ENCODE measurements at regions not wholly inside any gene's neighbourhood (a gene's known extent, or its start where the extent isn't known, plus 50 kb on each side); places are given as distances from the start of the nearest gene placed in this dataset.
"Not testable (repeated sequence)": the region's sequence is repeated elsewhere in the genome, so short reads cannot be mapped to it uniquely, and the experiment has no call there.

GRCh38 chr10:36465604-36466379 lies 659.6 kb upstream of the ANKRD30A start:
- H3K9me3 ChIP-seq (ENCODE audit: control insufficient read depth in 2 of 2, low read length in 2 of 2), result no peaks in the 10 kb centered on the region
- no peaks in the 10 kb centered on the region for H3K27me3 Mint-ChIP-seq
- DNase-seq (no peak), ATAC-seq (ENCODE audit: low read depth in 2 of 2) (no peak)
- no peaks in the 10 kb centered on the region for H3K27me3 ChIP-seq (ENCODE audit: control insufficient read depth, insufficient read depth, low read length)
- H3K4me3 ChIP-seq (ENCODE audit: low read depth, low read length), result no peak overlapping the region
- H3K4me1 ChIP-seq (ENCODE audit: control insufficient read depth, insufficient read depth, low read length, poor library complexity, severe bottlenecking), result no peaks in the 10 kb centered on the region
- H3K4me1 Mint-ChIP-seq, result no peaks in the 10 kb centered on the region
- H3K36me3 Mint-ChIP-seq, result no peaks in the 10 kb centered on the region
- H3K9me3 Mint-ChIP-seq, result peaks cover 2 to 17% (median 11%) of the 10 kb centered on the region in 7 donors
- no peak overlapping the region for H3K27ac ChIP-seq (ENCODE audit: insufficient read depth, low read length, poor library complexity, severe bottlenecking)
- H3K27ac Mint-ChIP-seq, result no peak overlapping the region
- H3K4me3 Mint-ChIP-seq, result no peak overlapping the region
- H3K36me3 ChIP-seq (ENCODE audit: control insufficient read depth, insufficient read depth, low read length), result no peaks in the 10 kb centered on the region

DNA sequence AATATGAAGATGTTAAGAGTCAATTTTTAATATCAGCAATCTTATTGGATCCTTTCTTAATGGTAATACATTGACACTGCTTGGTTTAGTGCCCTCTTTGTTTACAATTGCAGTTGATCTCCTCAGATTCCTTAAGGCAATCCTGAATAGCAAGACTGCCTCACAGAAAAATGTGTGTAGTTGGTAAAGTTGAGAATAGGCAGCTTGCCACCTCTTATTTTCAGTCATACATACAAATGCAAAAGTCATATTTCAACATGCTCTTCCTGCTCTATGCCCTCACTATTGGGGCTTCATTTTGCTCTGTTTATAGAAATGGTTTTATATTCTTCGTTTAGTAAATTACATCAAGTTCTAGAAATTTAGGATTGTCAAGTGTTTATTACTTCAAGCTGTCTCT lies 661.1 kb upstream of the ANKRD30A start:
- H3K27ac Mint-ChIP-seq, result no peak overlapping the region
- Histone ChIP-seq H3K27ac (ENCODE audit: insufficient read depth, low read length, poor library complexity, severe bottlenecking) (no peak overlapping the region), H3K9me3 (ENCODE audit: control insufficient read depth in 2 of 2, low read length in 2 of 2) (no peaks in the 10 kb centered on the region), H3K36me3 (ENCODE audit: control insufficient read depth, insufficient read depth, low read length) (no peaks in the 10 kb centered on the region), H3K27me3 (ENCODE audit: control insufficient read depth, insufficient read depth, low read length) (no peaks in the 10 kb centered on the region), H3K4me1 (ENCODE audit: control insufficient read depth, insufficient read depth, low read length, poor library complexity, severe bottlenecking) (no peaks in the 10 kb centered on the region), H3K4me3 (ENCODE audit: low read depth, low read length) (no peak overlapping the region)
- no peak overlapping the region for H3K4me3 Mint-ChIP-seq
- DNase-seq (no peak), ATAC-seq (ENCODE audit: low read depth in 2 of 2) (no peak)
- no peaks in the 10 kb centered on the region for H3K36me3 Mint-ChIP-seq
- no peaks in the 10 kb centered on the region for H3K4me1 Mint-ChIP-seq
- H3K9me3 Mint-ChIP-seq, result peaks cover 2 to 17% (median 9%) of the 10 kb centered on the region in 7 donors
- no peaks in the 10 kb centered on the region for H3K27me3 Mint-ChIP-seq

DNA sequence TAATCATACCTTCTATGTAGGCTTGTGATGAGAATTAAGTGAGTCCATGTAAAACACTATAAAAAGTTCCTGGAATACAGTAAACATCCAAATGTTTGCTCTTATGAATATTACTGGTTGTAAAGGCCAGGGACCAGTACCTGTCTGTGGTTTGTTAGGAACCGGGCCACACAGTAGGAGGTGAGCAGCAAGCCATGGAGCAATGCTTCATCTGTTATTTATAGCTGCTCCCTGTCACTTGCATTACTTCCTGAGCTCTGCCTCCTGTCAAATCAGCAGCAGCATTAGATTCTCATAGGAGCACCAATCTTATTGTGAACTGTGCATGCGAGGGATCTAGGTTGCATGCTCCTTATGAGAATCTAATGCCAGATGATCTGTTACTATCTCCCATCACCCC lies 662.0 kb upstream of the ANKRD30A start:
- Histone ChIP-seq H3K4me3 (ENCODE audit: low read depth, low read length) (no peak overlapping the region), H3K36me3 (ENCODE audit: control insufficient read depth, insufficient read depth, low read length) (no peaks in the 10 kb centered on the region), H3K4me1 (ENCODE audit: control insufficient read depth, insufficient read depth, low read length, poor library complexity, severe bottlenecking) (no peaks in the 10 kb centered on the region), H3K27me3 (ENCODE audit: control insufficient read depth, insufficient read depth, low read length) (no peaks in the 10 kb centered on the region), H3K27ac (ENCODE audit: insufficient read depth, low read length, poor library complexity, severe bottlenecking) (no peak overlapping the region), H3K9me3 (ENCODE audit: control insufficient read depth in 2 of 2, low read length in 2 of 2) (peaks cover 0 to under 1% of the 10 kb centered on the region in 2 experiments)
- Mint-ChIP-seq H3K4me3 (no peak overlapping the region), H3K36me3 (no peaks in the 10 kb centered on the region), H3K9me3 (peaks cover 2 to 21% (median 9%) of the 10 kb centered on the region in 7 donors), H3K27ac (no peak overlapping the region), H3K27me3 (no peaks in the 10 kb centered on the region), H3K4me1 (no peaks in the 10 kb centered on the region)
- ATAC-seq (ENCODE audit: low read depth in 2 of 2), result no peak
- DNase-seq, result no peak

GRCh38 chr10:36462194-36462593 lies 663.2 kb upstream of the ANKRD30A start:
- no peaks in the 10 kb centered on the region for H3K27me3 ChIP-seq (ENCODE audit: control insufficient read depth, insufficient read depth, low read length)
- H3K4me3 Mint-ChIP-seq, result no peak overlapping the region

DNA sequence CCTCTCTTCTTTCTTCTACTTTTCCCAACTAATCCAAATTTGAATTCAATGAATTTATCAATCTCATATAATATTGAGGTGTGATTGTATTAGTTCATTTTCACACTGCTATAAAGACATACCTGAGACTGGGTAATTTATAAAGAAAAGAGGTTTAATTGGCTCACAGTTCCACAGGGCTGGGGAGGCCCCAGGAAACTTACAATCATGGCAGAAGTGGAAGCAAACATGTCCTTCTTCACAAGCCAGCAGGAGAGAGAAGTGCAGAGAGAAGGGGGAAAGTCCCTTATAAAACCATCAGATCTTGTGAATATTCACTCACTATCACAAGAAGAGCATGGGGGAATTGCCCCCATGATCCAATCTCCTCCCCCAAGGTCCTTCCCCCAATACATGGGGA lies 667.0 kb upstream of the ANKRD30A start:
- H3K27me3 ChIP-seq (ENCODE audit: control insufficient read depth, insufficient read depth, low read length); H3K4me3 ChIP-seq (ENCODE audit: low read depth, low read length); H3K4me3 Mint-ChIP-seq; H3K9me3 ChIP-seq (ENCODE audit: control insufficient read depth in 2 of 2, low read length in 2 of 2); ATAC-seq (ENCODE audit: low read depth in 2 of 2); H3K4me1 Mint-ChIP-seq; DNase-seq; H3K27ac ChIP-seq (ENCODE audit: insufficient read depth, low read length, poor library complexity, severe bottlenecking); H3K36me3 Mint-ChIP-seq; H3K36me3 ChIP-seq (ENCODE audit: control insufficient read depth, insufficient read depth, low read length); H3K27me3 Mint-ChIP-seq; H3K27ac Mint-ChIP-seq; H3K4me1 ChIP-seq (ENCODE audit: control insufficient read depth, insufficient read depth, low read length, poor library complexity, severe bottlenecking): not testable (repeated sequence)
- peaks cover 4 to 29% (median 12%) of the 10 kb centered on the region in 7 donors for H3K9me3 Mint-ChIP-seq

More at GRCh38 chr10:36462194-36462593, 663.2 kb upstream of the ANKRD30A start:
- H3K4me1 Mint-ChIP-seq, result no peaks in the 10 kb centered on the region
- ATAC-seq (ENCODE audit: low read depth in 2 of 2) (no peak), DNase-seq (no peak)
- Histone ChIP-seq H3K9me3 (ENCODE audit: control insufficient read depth in 2 of 2, low read length in 2 of 2) (peaks cover 0 to 3% of the 10 kb centered on the region in 2 experiments), H3K4me1 (ENCODE audit: control insufficient read depth, insufficient read depth, low read length, poor library complexity, severe bottlenecking) (no peaks in the 10 kb centered on the region), H3K36me3 (ENCODE audit: control insufficient read depth, insufficient read depth, low read length) (no peaks in the 10 kb centered on the region), H3K27ac (ENCODE audit: insufficient read depth, low read length, poor library complexity, severe bottlenecking) (no peak overlapping the region), H3K4me3 (ENCODE audit: low read depth, low read length) (no peak overlapping the region)
- no peaks in the 10 kb centered on the region for H3K36me3 Mint-ChIP-seq
- H3K9me3 Mint-ChIP-seq, result peaks cover 2 to 28% (median 11%) of the 10 kb centered on the region in 7 donors
- no peaks in the 10 kb centered on the region for H3K27me3 Mint-ChIP-seq
- no peak overlapping the region for H3K27ac Mint-ChIP-seq

DNA sequence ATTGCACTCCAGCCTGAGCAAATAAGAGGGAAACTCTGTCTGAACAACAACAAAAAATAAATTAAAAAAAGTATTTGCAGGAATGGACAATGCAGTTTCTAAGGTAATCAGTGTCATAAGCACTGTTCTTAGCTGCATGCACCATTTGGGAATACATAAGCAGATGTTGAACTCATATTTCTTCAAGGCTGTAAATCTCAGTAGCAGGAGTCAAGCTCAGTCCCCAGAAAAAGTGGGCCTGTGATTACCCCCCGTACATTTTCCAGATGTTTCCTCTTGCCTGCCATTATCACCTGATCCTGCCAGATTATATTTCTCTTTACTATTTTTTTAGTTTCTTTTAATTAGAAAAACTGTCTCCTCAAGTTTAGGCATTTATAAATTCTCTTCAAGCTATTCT lies 667.6 kb upstream of the ANKRD30A start:
- H3K4me1 ChIP-seq (ENCODE audit: control insufficient read depth, insufficient read depth, low read length, poor library complexity, severe bottlenecking), result no peaks in the 10 kb centered on the region
- no peak overlapping the region for H3K27ac ChIP-seq (ENCODE audit: insufficient read depth, low read length, poor library complexity, severe bottlenecking)
- no peaks in the 10 kb centered on the region for H3K36me3 Mint-ChIP-seq
- H3K27ac Mint-ChIP-seq, result no peak overlapping the region
- DNase-seq (no peak), ATAC-seq (ENCODE audit: low read depth in 2 of 2) (no peak)
- H3K4me3 Mint-ChIP-seq, result no peak overlapping the region
- no peaks in the 10 kb centered on the region for H3K4me1 Mint-ChIP-seq
- peaks cover 0 to 3% of the 10 kb centered on the region in 2 experiments for H3K9me3 ChIP-seq (ENCODE audit: control insufficient read depth in 2 of 2, low read length in 2 of 2)
- no peaks in the 10 kb centered on the region for H3K36me3 ChIP-seq (ENCODE audit: control insufficient read depth, insufficient read depth, low read length)
- no peaks in the 10 kb centered on the region for H3K27me3 ChIP-seq (ENCODE audit: control insufficient read depth, insufficient read depth, low read length)
- no peaks in the 10 kb centered on the region for H3K27me3 Mint-ChIP-seq
- no peak overlapping the region for H3K4me3 ChIP-seq (ENCODE audit: low read depth, low read length)
- peaks cover 4 to 29% (median 8%) of the 10 kb centered on the region in 7 donors for H3K9me3 Mint-ChIP-seq

DNA sequence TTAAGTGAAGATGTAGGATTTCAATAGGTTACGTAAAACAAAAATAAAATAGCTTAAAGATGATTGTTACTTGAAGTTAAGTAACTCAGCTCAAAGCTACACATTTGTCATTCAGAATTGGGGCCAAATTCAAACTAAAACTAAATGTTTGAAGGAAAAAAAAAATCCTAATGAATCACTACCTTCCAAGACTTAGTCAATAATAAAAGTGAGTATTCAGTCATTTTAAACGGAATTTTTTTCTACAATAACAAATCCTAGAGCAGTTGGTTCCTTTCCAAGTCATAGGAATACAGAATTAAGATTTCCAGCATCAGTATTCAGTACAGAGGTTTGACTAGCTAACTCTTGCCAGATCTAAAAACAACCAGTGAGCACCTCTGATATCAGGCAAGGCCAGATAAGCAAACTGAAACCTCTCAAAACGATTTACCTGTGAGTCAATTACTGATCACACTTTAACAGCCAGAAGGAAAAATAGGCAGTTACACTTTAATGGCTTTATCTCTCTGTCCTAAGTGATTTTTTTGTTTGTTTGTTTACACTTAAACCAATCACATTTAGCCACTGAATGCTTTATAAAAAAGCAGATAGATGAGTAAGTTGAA lies 669.8 kb upstream of the ANKRD30A start:
- no peaks in the 10 kb centered on the region for H3K27me3 Mint-ChIP-seq
- Histone ChIP-seq H3K27me3 (ENCODE audit: control insufficient read depth, insufficient read depth, low read length) (no peaks in the 10 kb centered on the region), H3K4me1 (ENCODE audit: control insufficient read depth, insufficient read depth, low read length, poor library complexity, severe bottlenecking) (no peaks in the 10 kb centered on the region), H3K36me3 (ENCODE audit: control insufficient read depth, insufficient read depth, low read length) (no peaks in the 10 kb centered on the region), H3K4me3 (ENCODE audit: low read depth, low read length) (no peak overlapping the region), H3K9me3 (ENCODE audit: control insufficient read depth in 2 of 2, low read length in 2 of 2) (peaks cover 0 to 3% of the 10 kb centered on the region in 2 experiments), H3K27ac (ENCODE audit: insufficient read depth, low read length, poor library complexity, severe bottlenecking) (no peak overlapping the region)
- ATAC-seq (ENCODE audit: low read depth in 2 of 2) (no peak), DNase-seq (no peak)
- peaks cover 1 to 25% (median 3%) of the 10 kb centered on the region in 7 donors for H3K9me3 Mint-ChIP-seq
- no peak overlapping the region for H3K4me3 Mint-ChIP-seq
- H3K4me1 Mint-ChIP-seq, result no peaks in the 10 kb centered on the region
- no peak overlapping the region for H3K27ac Mint-ChIP-seq
- no peaks in the 10 kb centered on the region for H3K36me3 Mint-ChIP-seq

DNA sequence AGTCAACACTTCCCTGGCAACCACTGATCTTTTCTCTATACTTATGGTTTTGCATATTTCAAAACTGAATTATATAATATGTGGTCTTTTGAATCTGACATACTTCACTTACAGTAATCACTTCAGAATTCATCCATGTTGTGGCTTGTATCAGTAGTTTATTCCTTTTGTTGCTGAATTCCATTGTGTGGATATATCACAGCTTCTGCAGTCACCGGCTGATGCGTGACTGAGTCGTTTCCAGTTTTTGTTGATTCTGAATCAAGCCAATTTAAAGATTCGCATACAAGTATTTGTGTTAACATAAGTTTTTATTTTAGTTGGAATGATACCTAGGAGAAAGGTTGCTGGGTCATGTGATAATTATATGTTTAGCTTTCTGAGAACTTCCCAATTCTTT lies 672.5 kb upstream of the ANKRD30A start:
- Histone ChIP-seq H3K27ac (ENCODE audit: insufficient read depth, low read length, poor library complexity, severe bottlenecking) (no peak overlapping the region), H3K4me1 (ENCODE audit: control insufficient read depth, insufficient read depth, low read length, poor library complexity, severe bottlenecking) (no peaks in the 10 kb centered on the region), H3K4me3 (ENCODE audit: low read depth, low read length) (no peak overlapping the region), H3K9me3 (ENCODE audit: control insufficient read depth in 2 of 2, low read length in 2 of 2) (no peaks in the 10 kb centered on the region), H3K27me3 (ENCODE audit: control insufficient read depth, insufficient read depth, low read length) (no peaks in the 10 kb centered on the region), H3K36me3 (ENCODE audit: control insufficient read depth, insufficient read depth, low read length) (no peaks in the 10 kb centered on the region)
- ATAC-seq (ENCODE audit: low read depth in 2 of 2) (no peak), DNase-seq (no peak)
- Mint-ChIP-seq H3K4me3 (no peak overlapping the region), H3K36me3 (no peaks in the 10 kb centered on the region), H3K27ac (no peak overlapping the region), H3K27me3 (no peaks in the 10 kb centered on the region), H3K4me1 (no peaks in the 10 kb centered on the region), H3K9me3 (peaks cover 0 to 21% (median 3%) of the 10 kb centered on the region in 7 donors)
